Panc1 (cell line): ENCODE measurements at regions not wholly inside any gene's neighbourhood (a gene's known extent, or its start where the extent isn't known, plus 50 kb on each side); places are given as distances from the start of the nearest gene placed in this dataset.

Experiments
- ATAC-seq: fragments of 200-7000 bp; cut with Tn5 transposase; 2 replicates; pipeline ENCODE4 v1.9.1; 2020; ENCODE audit warnings: mild to moderate bottlenecking, moderate library complexity
- BruUV-seq: library from RNA; stranded (reverse); fragments of 400-500 nt; replicated peaks from 2 replicates; lab custom pipeline; 2021; lab: Mats Ljungman, UMichigan
- CTCF ChIA-PET: fragments of 300-600 bp; sonication (Branson Sonifier 250); formaldehyde crosslinking; loops from one replicate; lab custom pipeline; 2022; ENCODE audit warnings: antibody characterized with exemption; lab: Charles Lee
- POLR2A ChIA-PET: fragments of 300-600 bp; sonication (Branson Sonifier 250); formaldehyde crosslinking; loops from one replicate; lab custom pipeline; 2022; ENCODE audit warnings: antibody characterized with exemption; lab: Charles Lee
- DNase-seq: peaks from one replicate; pipeline ENCODE4 v3.0.0-alpha.2; 2010; ENCODE audit warnings: low read depth, low spot score
- H3K27ac ChIP-seq: 2 replicates; pipeline ENCODE4 v1.5.1; 2011; ENCODE audit warnings: mild to moderate bottlenecking, low read length, inconsistent platforms
- H3K27me3 ChIP-seq: fragments of 200-500 bp; sonication (Bioruptor generic); 2 replicates; pipeline ENCODE4 v1.6.0; 2014; ENCODE audit warnings: low read length, inconsistent platforms; ENCODE audit not compliant: control insufficient read depth, insufficient read depth
- H3K36me3 ChIP-seq: fragments of 200-500 bp; sonication (Bioruptor generic); 2 replicates; pipeline ENCODE4 v1.5.1; 2014; ENCODE audit warnings: inconsistent platforms, mild to moderate bottlenecking, low read length, moderate library complexity; ENCODE audit not compliant: control insufficient read depth, insufficient read depth
- H3K4me1 ChIP-seq: 2 replicates; pipeline ENCODE4 v1.5.1; 2011; ENCODE audit warnings: inconsistent platforms, mild to moderate bottlenecking, low read length, moderate library complexity; ENCODE audit not compliant: control insufficient read depth, insufficient read depth
- H3K4me3 ChIP-seq, 2 experiments: 2 replicates each; pipeline ENCODE4 v1.5.1; 2011 to 2012; ENCODE audit warnings: low read depth in 2 of 2, low read length in 2 of 2, mild to moderate bottlenecking in 2 of 2, inconsistent platforms in 1 of 2, moderate library complexity in 1 of 2
- H3K9me3 ChIP-seq: fragments of 200-500 bp; sonication (Bioruptor generic); 2 replicates; pipeline ENCODE4 v1.5.1; 2014; ENCODE audit warnings: low read depth, mild to moderate bottlenecking, inconsistent platforms, low read length, moderate library complexity; ENCODE audit not compliant: control insufficient read depth, insufficient read depth
- CTCF ChIP-seq: fragments of 450-650 bp; IDR thresholded peaks from 2 replicates; pipeline ENCODE4 v1.5.1; 2017; ENCODE audit warnings: mild to moderate bottlenecking
- POLR2AphosphoS5 ChIP-seq: IDR thresholded peaks from 2 replicates; pipeline ENCODE4 v1.6.1; 2012; ENCODE audit warnings: mild to moderate bottlenecking, low read depth, low read length, moderate library complexity
- REST ChIP-seq, 2 experiments: IDR thresholded peaks; 2 replicates each; pipeline ENCODE4 v1.6.1; 2011 to 2012; ENCODE audit warnings: low read depth in 2 of 2, control low read depth in 1 of 2, low read length in 1 of 2, mild to moderate bottlenecking in 1 of 2, moderate library complexity in 1 of 2; ENCODE audit not compliant: insufficient read depth in 1 of 2
- SIN3A ChIP-seq: IDR thresholded peaks from 2 replicates; pipeline ENCODE4 v1.6.1; 2012; ENCODE audit warnings: low read depth, mild to moderate bottlenecking, low read length, moderate library complexity, borderline replicate concordance; ENCODE audit not compliant: insufficient read depth
- TCF7L2 ChIP-seq: IDR thresholded peaks from 2 replicates; pipeline ENCODE4 v1.6.1; 2011; ENCODE audit warnings: mild to moderate bottlenecking, low read depth, low read length, inconsistent platforms
- in situ Hi-C: cut with HindIII; loops from 2 replicates; pipeline ENCODE4 v1.10.0; 2016; ENCODE audit warnings: low sequenced_read_pairs, low pct_unique_long_range_greater_than_20kb
- intact Hi-C: fragments of 100-400 bp; cut with micrococcal nuclease; formaldehyde crosslinking; loops from one replicate; pipeline ENCODE4 v1.10.0; 2022; ENCODE audit not compliant: unreplicated experiment

DNA sequence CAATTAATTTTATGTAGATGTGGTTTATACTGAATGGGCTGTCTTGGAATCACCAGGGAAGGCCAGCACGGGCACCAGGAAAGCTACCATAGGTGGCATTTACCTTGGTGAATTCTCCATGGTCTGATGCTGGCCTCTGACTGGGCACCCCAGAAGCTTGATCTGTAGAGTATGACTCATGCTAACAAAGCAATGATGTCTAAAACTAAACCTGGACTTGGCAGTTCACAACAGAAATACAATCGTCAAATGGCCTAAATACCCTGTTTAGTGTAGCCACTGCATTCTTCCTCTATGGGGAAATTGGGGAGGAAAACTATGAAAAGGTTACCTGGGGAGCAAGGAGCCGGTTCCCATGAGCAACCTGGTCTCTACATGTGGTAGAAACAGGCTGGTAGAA lies 98.0 kb downstream of the ATPSCKMT start:
- TF ChIP-seq REST (IDR thresholded peaks at IDR 0.05; ENCODE audit: insufficient read depth in 1 of 2, low read depth in 2 of 2, low read length in 1 of 2), result no peak
- no peak for TF ChIP-seq CTCF
- no peak for TF ChIP-seq SIN3A
- TF ChIP-seq POLR2AphosphoS5, result no peak
- TF ChIP-seq TCF7L2, result no peak
- Histone ChIP-seq H3K36me3 (no peaks in the 10 kb centered on the region), H3K9me3 (no peaks in the 10 kb centered on the region), H3K4me3 (no peak overlapping the region), H3K4me1 (no peaks in the 10 kb centered on the region), H3K27ac (no peak overlapping the region), H3K27me3 (no peaks in the 10 kb centered on the region)
- in situ Hi-C loops, result no loop called here
- ATAC-seq, result no peak
- DNase-seq, result no peak
- BruUV-seq, result no TSS peak
- CTCF ChIA-PET, result no interaction called here
- intact Hi-C loops, result no loop called here
- POLR2A ChIA-PET, result no interaction called here

GRCh38 chr5:10149911-10150310 lies 99.8 kb downstream of the ATPSCKMT start:
- no peak overlapping the region for H3K27ac ChIP-seq
- H3K4me1 ChIP-seq, result no peaks in the 10 kb centered on the region
- intact Hi-C loops, result no loop called here
- no peak for ATAC-seq
- no peaks in the 10 kb centered on the region for H3K36me3 ChIP-seq
- in situ Hi-C loops, result no loop called here
- ChIA-PET CTCF (no interaction called here), POLR2A (no interaction called here)
- H3K27me3 ChIP-seq, result no peaks in the 10 kb centered on the region
- TF ChIP-seq TCF7L2 (no peak), CTCF (no peak), POLR2AphosphoS5 (no peak), SIN3A (no peak), REST (IDR thresholded peaks at IDR 0.05; ENCODE audit: insufficient read depth in 1 of 2, low read depth in 2 of 2, low read length in 1 of 2) (no peak)
- H3K4me3 ChIP-seq, result no peak overlapping the region
- DNase-seq, result no peak
- BruUV-seq, result no TSS peak
- no peaks in the 10 kb centered on the region for H3K9me3 ChIP-seq
